GM19025 (cell line): ENCODE measurements at regions not wholly inside any gene's neighbourhood (a gene's known extent, or its start where the extent isn't known, plus 50 kb on each side); places are given as distances from the start of the nearest gene placed in this dataset.
"Not testable (repeated sequence)": the region's sequence is repeated elsewhere in the genome, so short reads cannot be mapped to it uniquely, and the experiment has no call there.

Experiments
- ATAC-seq: cut with Tn5 transposase; IDR thresholded peaks from one replicate; pipeline ENCODE4 v1.9.1; 2021; ENCODE audit warnings: mild to moderate bottlenecking, low read depth, moderate library complexity; ENCODE audit not compliant: unreplicated experiment

DNA sequence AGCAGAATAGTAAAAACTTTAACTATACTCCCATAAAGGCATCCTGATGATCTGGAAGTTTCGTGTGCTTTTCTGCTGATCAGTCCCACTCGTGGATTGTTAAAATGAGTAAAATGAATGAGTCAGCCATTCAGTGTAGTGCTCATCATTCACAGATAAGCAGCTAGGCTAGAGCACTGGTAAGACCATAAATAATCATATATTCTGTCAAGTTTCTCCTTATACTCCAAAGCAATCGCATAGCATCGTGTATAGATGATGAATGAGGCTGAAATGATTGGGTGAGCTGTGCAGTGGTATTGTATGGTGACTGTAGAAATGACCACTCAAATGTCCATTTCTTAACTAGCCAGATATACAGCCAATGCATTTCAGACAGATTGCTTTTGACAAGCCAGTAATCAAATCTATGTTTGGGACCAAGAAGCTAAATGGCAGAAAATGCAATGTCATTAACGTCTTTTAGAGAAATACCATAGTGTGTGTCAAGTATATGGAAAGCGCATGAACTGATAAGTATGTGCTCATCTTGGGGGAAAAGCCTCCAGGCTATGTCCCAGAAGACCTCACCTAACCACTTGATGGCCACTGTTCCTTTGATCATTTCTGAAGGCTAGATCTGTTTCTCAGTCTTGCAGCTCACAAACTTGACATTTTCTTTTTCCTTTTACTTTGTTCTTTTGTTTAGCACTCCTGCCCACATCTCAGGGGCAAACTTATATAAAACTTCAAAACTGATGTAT lies 227.2 kb upstream of the FAM3C start:
- ATAC-seq, result no peak

DNA sequence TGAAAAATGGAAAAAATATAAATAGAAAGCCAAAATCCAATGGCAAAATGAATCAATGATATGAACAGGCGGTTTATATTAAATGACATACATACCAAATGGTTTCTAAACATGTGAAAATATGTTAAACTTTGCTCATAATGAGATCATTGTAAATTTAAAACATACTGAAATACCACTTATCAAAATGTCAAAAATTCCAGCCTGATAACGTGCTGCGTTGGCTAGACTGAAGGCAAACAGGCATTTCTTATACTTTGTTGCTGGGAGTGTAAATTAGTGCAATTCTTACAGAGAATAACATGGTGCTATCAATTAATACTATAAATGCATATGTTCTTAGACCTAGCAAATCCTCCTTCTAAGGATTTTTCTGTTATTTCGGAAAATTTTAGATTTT lies 225.8 kb upstream of the FAM3C start:
- ATAC-seq, result no peak

DNA sequence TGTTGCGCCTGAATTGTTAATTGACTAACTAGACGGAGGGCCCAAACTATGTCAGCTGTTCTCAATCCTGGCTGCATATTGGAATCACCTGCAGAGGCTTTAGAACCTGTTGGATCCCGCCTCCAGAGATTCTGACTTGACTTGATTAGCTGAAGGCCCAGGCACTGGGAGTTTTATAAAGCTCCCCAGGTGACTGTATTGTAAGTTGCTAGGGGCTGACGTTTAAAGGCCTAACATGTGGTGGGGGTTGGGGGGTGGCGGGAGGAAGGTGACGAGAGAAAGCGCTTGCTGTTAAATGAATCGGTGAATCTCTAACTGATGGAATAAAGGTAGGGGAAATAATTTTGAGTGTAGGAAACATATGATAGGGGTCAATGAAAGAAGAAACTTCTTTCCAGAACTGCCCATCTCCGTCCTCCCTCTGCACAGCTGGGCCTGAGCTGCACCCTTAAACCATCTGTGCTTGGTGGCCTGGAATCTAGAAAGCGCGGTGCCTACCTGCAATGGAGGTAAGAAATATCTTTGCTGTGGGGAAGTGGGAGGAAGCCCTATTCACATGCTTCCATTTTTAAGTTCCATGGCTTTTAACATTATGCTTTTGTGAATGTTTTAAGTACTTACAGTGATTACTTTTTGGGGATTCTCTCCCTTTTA lies 225.0 kb upstream of the FAM3C start:
- ATAC-seq, result no peak

DNA sequence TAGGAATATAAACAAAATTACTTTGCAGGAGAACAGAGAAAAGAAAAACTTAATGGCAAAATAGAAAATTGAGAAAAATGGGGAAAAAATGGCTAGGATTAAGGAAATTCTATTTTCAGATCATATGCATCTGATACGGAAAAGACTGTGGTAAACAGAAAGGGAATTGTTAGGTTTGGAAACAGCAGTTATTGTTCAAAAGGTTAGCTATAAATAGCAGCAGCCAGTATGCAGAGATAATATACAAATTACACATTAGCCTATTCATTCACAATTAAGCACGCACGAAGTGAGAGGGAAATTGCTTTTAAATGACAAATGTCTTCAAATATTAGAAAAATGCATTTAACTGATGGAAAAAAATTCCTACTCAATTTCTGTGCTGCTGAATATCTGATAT lies 224.1 kb upstream of the FAM3C start:
- ATAC-seq, result no peak

DNA sequence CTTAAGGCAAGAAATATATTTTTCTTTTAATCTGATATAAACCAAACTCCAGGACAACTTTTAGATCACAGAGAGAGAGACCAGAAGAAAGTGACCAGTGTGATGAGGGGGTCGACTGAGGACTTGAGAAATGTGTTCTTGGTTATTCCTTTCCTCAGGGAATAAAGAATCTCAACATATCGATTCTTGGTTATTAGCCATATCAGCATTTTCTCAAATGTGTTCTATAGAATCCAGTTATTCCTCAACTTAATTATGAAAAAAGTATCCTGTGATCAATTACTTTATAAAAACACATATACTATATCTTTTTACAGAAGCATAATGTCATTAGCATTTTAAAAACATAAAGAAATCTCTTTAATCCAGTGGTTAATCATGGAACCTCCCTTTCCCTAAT lies 222.1 kb upstream of the FAM3C start:
- no peak for ATAC-seq

DNA sequence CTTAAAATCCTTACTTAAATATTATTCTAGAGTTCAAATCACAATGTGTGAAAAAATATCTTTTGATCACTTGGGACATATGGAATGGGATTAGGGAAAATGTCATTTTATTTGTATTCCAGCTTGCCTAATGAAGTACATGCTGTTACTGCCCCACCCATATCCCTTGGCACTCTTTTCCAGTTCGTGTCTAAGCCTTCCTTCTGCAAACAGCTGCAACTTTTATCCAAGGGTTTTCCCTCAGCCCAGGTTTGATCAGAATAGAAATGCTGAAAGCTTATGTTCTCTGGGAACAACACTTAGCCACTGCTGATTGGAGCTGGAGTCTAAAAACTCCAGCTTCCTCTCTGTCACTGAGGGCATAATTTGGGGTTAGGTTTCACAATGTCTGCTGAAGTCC lies 214.1 kb upstream of the FAM3C start:
- ATAC-seq, result no peak

DNA sequence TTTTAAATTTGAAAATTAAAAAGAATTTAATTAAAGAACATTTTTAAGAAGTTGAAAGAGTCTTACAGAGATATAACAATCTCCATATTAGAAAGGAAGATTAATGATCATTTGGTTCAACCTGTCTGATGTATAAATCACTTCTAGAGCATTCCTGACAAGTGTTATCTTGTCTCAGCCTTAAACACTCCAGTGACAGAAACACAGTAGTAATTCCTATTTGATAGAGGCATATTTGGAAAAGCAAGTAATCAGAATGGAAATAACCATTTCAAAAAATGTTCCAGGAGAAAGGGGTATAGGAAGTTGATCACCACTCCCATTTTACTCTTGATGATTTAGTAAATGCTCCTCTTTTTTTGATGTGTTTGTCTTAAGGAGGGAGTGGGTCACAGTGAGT lies 213.1 kb upstream of the FAM3C start:
- ATAC-seq, result no peak

DNA sequence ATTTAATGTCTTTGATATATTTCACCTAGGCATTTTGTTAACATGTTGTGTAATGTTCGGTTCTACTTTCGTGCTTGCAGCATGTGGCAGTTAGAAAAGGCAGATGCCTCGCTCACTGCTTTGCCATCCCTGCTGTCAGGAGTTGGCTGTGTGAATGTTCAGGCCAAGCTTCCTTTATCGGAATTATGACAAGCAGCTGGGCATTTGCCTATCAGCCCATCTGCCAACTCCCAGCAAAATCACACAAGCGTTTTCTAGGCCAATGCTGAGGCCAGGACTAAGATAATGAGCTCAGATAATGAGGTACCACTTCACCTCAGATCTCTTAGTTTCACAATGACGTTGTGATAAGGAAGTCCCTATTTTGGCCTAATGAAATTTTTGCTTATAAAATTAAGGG lies 212.7 kb upstream of the FAM3C start:
- no peak for ATAC-seq

DNA sequence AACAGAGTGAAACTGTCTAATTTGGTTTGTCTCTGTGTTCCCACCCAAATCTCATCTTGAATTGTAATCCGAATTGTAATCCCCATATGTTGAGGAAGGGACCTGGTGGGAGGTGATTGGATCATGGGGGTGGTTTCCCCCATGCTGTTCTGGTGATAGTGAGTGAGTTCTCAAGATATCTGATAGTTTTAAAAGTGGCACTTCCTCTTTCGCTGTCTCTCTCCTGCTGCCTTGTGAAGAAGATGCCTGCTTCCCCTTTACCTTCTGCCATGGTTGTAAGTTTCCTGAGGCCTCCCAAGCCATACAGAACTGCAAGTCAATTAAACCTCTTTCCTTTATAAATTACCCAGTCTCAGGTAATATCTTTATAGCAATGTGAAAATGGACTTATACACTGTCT lies 212.1 kb upstream of the FAM3C start:
- not testable (repeated sequence) for ATAC-seq

DNA sequence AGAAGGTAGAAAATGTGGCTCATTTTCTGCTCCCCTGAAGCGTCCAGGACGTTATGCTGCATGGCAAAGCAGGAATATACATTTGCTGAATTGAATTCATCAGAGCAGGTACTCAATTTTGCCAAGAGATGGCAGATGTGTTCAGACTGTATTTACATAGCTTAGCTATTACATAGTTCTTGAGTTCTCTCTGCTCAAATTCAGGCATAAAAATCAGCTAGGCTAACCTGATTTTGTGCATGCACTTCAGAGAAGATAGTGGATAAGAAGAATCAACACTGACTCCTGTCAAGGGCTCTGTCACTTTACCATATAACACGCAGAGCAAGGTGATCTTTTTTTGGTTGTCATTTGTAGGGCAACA lies 209.2 kb upstream of the FAM3C start:
- ATAC-seq, result no peak

DNA sequence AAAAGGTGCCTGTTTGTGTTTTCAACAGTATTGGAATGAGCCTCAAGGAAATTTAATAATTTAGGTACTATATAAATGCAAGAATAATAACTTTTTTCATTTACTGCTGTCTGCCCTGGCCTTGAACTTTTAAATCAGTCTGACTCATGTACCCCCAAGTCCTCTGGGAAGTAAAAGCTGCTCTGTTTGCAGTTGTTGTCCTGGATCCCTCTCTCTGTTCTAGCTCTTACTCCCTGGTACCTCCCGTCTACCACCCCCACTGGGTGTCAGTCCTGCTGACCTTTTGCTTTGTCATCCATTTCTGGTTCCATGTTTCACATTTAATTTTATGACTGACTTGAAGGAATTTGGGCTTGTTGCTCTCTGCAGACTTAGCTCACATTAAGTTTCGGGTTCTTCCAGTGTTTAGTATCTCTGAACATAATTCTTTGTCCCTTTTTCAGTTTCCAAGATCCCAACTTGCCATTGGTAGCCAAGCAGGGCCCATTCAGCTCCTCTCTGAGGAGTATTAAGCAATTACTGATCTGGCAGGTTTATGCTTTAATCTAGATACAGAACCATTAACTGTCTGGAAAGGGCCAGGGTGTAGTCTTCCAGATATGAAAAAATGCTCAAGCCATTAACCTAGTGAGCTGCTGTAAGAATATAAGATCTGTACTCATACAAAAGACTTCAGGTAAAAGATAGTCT lies 208.7 kb upstream of the FAM3C start:
- ATAC-seq, result no peak

DNA sequence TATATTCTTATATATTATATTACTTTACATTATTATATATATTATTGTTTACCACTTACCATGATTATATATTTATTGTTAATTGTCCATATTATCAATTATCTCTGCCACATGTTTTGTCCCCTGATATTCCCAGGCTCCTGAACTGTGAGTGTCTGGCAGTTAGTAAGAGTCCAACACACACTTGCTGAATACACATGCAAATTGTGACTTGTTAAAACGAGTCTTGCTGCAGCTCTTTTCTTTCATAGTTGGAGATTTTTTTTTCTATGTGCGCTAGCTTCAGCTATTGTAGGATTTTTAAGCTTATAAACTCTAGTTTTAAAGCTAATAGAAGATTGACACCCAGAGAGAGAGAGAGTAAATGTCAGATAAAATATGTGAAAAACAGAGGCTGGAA lies 207.8 kb upstream of the FAM3C start:
- no peak for ATAC-seq

DNA sequence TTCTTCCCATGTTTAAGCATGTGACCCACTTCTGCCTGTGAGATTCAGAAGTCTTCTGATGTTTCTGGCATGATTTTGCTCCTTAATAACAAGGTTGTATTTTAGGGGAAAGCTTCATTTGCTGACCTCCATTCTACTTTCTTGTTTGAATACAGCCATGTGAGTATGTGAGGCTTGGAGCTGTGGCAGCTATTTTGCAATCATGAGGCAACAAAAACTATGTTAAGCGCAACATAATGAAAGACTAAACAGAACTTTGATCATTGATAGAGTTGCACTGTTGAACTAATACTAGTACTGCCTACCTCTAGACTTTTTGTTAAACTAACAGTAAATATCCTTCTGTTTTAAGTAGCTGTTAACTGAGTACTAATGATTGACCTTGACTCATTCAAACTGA lies 203.8 kb upstream of the FAM3C start:
- ATAC-seq, result no peak

DNA sequence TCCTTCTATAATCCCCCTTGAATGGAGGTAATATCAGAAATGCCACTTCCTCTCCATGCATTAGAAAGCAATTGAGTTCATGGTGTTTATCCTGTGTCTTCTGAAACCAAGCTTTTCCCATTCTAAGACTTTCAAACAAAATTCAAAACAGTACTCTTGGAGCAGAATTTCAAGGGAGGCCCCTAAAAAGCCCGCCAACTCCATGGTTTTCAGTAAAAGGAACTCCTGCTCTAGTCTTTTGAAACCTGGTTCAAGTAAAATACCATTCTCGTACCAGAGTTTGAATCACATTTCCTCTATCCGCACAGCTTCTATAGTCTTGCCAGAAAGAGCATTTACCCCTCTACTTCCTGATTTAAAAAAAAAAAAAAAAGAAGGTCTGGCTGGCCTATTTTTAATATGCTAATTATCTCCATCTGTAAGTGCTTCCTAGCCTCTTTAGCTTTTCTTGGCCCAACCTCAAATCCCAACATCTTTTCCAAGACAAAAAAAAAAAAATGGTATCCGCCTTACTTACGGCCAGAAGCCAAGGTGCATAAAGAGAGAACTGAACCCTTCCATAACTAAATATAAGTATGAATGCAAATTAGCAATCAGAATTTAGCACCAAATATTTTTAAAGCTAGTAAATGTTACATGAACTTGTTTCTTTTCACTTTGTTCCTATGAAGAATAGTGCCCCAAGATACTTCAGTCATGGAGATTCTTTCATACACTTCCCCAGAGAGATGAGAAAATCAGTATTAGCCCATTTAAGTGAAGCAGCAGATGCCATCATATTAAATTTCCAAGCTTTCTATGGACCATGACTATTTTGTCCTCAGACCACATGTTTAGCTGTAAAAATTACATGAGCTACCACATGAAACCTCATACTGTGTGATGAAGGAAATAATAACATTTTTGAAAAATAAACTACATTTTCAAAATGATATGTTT lies 199.9 kb upstream of the FAM3C start:
- no peak for ATAC-seq

DNA sequence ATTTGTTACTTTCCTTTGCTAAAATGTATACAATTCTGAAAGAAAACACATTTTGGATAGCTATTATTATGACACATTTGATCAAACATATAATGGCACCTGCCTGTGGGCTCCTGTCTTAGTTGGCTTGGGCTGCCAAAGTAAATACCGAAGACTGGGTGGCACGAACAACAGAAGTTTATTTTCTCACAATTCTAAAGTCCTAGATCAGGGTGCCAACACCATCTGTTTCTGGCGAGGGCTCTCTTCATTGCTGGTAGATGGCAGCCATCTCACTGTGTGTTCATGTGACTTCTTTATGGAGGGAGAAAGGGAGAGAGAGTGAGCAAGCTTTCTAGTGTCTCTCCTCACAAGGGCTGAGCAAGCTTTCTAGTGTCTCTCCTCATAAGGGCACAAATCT lies 195.8 kb upstream of the FAM3C start:
- no peak for ATAC-seq

DNA sequence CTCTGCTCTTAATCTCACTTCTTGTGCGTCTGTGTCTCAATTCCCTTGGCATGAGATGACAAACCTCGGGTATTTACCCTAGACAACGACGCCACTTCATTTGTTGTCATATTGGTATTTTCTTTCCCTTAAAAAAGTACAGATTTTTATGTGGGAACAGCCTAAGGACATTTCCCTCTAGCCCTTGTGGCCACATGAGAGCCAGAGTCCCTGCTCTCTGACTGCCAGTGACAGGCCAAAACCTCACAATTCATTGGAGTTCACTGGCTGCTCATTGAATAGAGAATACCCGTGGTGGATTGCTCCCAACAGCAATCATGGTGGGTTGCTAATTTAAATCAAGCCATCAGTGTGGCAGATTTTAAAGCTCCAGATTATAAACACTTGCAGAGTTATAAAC lies 191.3 kb upstream of the FAM3C start:
- no peak for ATAC-seq

DNA sequence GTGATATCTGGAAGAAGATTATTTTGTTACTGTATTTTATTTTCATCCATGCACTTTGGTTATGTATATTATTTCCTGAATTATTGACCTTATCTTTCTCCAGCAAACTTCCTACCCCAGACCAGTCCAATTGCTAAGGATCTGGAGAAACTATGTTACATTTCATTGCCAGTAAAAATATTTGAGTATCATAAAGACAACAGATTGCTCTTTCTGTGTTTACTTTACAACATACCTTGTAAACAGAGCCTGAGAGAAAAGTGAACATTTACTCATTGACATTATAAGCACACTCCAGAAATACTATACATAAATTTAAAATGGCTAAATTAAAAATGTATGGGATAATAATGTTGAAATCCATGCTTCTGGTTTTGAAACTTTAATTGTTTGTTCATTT lies 186.2 kb upstream of the FAM3C start:
- no peak for ATAC-seq

DNA sequence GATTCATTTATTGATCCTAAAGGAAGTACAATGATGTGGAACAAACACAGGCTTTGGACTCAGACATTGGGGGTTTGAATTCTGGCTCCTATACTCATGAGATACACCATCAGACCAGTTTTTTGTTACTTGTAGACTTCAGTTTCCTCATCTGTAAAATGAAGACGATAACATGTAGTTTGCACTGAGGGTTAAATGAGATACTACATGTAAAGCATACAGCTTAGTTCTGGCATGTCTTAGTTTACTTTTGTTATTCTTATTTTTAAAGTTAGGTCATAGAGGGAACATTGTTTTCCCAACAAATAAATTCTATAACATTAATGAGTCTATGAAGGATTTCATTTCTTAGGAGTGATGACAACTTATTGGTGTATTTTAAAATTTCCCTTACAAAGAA lies 183.5 kb upstream of the FAM3C start:
- no peak for ATAC-seq

DNA sequence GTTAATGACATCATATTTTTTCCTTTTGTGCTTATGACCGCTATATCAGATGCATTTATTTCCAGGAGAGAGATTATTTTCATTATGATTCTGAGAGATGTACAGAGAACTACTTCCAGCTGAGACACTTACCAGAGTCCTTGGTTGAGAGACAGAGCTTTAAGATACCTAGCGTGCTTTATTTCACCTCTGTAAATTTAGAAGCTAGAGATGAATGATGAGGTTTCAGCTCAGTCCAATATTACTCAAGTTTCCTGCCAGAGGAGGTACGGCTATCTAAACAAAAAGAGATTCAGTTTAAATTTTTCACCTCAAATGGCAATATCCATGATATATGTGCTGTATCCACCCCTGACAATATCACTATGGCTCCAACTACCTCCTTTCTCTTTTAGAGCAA lies 182.6 kb upstream of the FAM3C start:
- no peak for ATAC-seq

DNA sequence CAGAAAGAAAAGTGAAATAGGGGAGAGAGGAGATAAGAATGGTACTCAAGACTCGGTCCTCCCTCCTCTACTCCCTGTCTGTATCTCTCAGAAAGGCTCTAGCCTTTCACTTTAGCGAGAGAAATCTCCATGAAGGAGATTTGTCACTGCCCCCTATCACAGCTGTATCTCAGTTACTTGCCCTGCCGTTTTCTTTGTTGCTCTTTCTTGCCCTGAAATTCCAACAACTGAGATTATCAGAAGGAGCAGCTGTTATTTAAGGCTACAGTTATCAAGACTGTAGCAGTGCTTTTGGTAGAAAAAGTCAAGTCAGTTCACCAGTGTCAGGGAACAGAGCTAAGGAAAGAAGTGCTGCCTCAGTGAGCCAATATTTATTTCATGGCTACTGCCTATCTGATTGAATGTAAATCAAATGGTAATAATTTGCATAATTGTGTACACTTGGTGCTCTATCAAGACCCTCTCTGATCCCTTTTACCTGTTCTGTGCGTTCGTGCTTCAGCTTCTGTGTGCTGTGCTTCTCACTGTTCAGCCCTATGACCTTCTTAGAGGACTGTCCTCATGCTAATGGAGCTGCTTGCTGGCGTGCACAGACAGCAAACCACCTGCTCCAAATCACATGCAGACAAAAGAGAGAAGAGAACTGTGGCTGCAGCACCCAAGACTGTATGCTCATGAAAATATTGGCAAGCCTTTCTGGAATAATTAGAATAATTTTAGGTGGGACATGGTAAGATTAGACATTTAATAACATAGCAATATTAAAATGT lies 180.2 kb upstream of the FAM3C start:
- no peak for ATAC-seq
